HS-27A (cell line): ENCODE measurements at regions not wholly inside any gene's neighbourhood (a gene's known extent, or its start where the extent isn't known, plus 50 kb on each side); places are given as distances from the start of the nearest gene placed in this dataset.
A peak's percentile ranks its signal among the peaks of the same experiment; 100 is the strongest.
"Not testable (repeated sequence)": the region's sequence is repeated elsewhere in the genome, so short reads cannot be mapped to it uniquely, and the experiment has no call there.

Source experiments
- DNase-seq: peaks from one replicate; pipeline ENCODE4 v3.0.0-alpha.2; 2012; ENCODE audit warnings: low read depth, missing footprints

- not testable (repeated sequence) for DNase-seq
These were observed 110.6 kb downstream of the RPIA start for GRCh38 chr2:88802026-88802425.

- DNase-seq: no peak
These were observed 115.9 kb downstream of the RPIA start for GRCh38 chr2:88807237-88807962.

- no peak for DNase-seq
These were observed 116.6 kb downstream of the RPIA start for GRCh38 chr2:88808083-88808482.

GRCh38 chr2:88808652-88809051 is 117.2 kb downstream of the RPIA start:
- DNase-seq: no peak

- DNase-seq: no peak
These were observed 117.7 kb downstream of the RPIA start for GRCh38 chr2:88809216-88809615.

GRCh38 chr2:88810017-88810416 is 118.5 kb downstream of the RPIA start:
- no peak for DNase-seq

- no peak for DNase-seq
These were observed 119.0 kb downstream of the RPIA start for GRCh38 chr2:88810488-88810887.

- no peak for DNase-seq
These were observed 119.8 kb downstream of the RPIA start for GRCh38 chr2:88811233-88811632.

GRCh38 chr2:88811681-88812080 is 120.2 kb downstream of the RPIA start:
- no peak for DNase-seq

GRCh38 chr2:88813612-88814011 is 122.1 kb downstream of the RPIA start:
- no peak for DNase-seq

GRCh38 chr2:88815282-88815681 is 123.8 kb downstream of the RPIA start:
- DNase-seq: no peak

GRCh38 chr2:88815697-88816096 is 124.2 kb downstream of the RPIA start:
- DNase-seq: no peak

- no peak for DNase-seq
These were observed 126.9 kb downstream of the RPIA start for GRCh38 chr2:88818381-88818780.

- DNase-seq: no peak
These were observed 133.5 kb downstream of the RPIA start for GRCh38 chr2:88824951-88825350.

GRCh38 chr2:88826399-88826798 is 134.9 kb downstream of the RPIA start:
- no peak for DNase-seq

GRCh38 chr2:88827821-88828220 is 136.3 kb downstream of the RPIA start:
- no peak for DNase-seq

- DNase-seq: no peak
These were observed 137.1 kb downstream of the RPIA start for GRCh38 chr2:88828397-88829137.

GRCh38 chr2:88829607-88830463 is 138.4 kb downstream of the RPIA start:
- no peak for DNase-seq

- DNase-seq: no peak
These were observed 139.8 kb downstream of the RPIA start for GRCh38 chr2:88831071-88831791.

GRCh38 chr2:88831792-88832248 is 140.3 kb downstream of the RPIA start:
- DNase-seq: peak; percentile 5

GRCh38 chr2:88832311-88832991 is 141.0 kb downstream of the RPIA start:
- DNase-seq: no peak
